GM18951 (cell line): ENCODE measurements at regions not wholly inside any gene's neighbourhood (a gene's known extent, or its start where the extent isn't known, plus 50 kb on each side); places are given as distances from the start of the nearest gene placed in this dataset.

Experiments
- POLR2A ChIP-seq: IDR thresholded peaks from 4 replicates; pipeline ENCODE4 v1.6.1; 2011; ENCODE audit warnings: mild to moderate bottlenecking; ENCODE audit not compliant: insufficient read length, insufficient read depth; ENCODE audit errors: extremely low read depth
- in situ Hi-C: fragments of 300-500 bp; cut with MboI; formaldehyde crosslinking; loops from one replicate; pipeline ENCODE4 v1.12.0; 2022; ENCODE audit warnings: low sequenced_read_pairs, mixed read lengths, inconsistent platforms; ENCODE audit not compliant: unreplicated experiment

DNA sequence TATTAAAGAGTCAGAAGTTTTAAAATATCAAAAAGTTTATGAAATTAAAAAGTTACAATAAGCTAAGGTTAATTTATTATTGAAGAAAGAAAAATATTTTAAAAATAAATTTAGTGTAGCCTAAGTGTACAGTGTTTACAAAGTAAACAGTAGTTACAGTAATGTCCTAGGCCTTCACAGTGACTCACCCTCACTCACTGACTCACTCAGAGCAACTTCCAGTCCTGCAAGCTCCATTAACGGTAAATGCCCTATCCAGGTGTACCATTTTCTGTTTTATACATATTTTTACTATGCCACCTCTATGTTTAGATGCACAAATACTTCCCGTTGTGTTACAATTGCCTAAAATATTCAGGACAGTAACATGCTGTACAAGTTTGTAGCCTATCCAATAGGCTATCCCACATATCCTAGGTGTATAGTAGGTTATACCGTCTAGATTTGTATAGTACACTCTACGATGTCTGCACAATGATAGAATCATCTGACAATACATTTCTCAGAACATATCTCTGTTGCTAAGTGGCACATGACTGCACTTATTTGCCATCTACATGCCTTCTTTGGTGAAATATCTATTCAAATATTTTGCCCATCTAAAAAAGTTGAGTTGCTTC is 67.2 kb upstream of the WSB1 start:
- in situ Hi-C loops = loop anchor here (25.0 kb wide), 1 partner anchor 361 kb away; no protein-coding TSS in a partner anchor

DNA sequence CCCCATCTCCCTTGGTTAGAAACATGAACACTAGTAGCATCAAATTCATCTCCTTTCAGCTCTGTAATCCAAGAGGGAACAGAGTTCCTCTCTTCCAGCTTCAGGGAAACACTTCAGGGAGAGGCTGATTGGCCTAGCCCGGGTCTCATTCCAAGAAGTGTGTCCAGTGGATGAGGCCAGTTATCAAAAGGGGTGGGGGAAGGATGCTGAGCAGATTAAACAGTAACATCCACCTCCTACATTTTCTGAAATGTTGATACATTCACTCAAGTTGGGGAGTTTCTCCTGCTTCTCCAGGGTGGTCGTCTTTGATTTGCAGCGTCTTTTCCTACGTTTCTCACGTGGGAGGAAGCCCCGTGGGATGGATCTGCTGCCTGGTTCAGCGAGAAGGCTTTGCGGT is 62.9 kb upstream of the WSB1 start:
- TF ChIP-seq POLR2A = no peak
- in situ Hi-C loops = loop anchor here (10.0 to 25.0 kb wide), 2 partner anchors 104 to 356 kb away; no protein-coding TSS in a partner anchor

More for the DNA sequence above, 67.2 kb upstream of the WSB1 start:
- no peak for TF ChIP-seq POLR2A

DNA sequence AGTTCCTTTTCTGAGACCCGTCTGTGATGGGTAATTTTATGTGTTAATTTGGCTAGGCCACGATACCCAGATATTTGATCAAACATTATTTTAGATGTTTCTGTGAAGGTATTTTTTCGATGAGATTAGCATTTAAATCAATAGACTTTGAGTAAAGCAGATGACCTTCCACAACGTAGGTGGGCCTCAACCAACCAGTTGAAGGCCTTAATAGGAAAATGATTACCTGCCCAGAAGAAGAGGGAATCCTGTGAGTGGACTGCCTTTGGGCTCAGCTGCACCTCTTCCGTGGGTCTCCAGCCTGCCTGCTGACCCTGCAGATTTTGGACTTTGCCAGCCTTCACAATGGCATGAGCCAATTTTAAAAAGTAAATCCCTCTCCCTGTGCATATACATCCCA is 61.6 kb upstream of the WSB1 start:
- in situ Hi-C loops = loop anchor here (10.0 to 25.0 kb wide), 2 partner anchors 102 to 355 kb away; no protein-coding TSS in a partner anchor

DNA sequence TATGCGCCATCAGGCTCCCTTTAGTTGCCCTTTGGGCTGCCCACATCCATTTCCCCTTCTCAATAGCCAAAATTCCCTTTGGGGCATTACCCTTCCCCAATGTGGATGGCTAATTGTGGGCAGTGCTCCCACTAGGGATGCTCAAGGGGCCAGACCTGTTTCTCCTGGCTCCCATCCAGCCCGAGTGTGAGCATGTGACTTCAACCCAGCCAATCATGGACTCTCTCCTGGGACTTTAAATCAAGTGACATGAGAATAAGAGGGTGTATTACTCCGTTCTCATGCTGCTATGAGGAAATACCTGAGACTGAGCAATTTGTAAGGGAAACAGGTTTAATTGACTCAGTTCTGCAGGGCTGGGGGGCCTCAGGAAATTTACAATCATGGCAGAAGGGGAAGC is 60.9 kb upstream of the WSB1 start:
- in situ Hi-C loops = loop anchor here (10.0 to 25.0 kb wide), 2 partner anchors 102 to 354 kb away; no protein-coding TSS in a partner anchor
- TF ChIP-seq POLR2A = no peak

More for the DNA sequence above, 61.6 kb upstream of the WSB1 start:
- TF ChIP-seq POLR2A = no peak

DNA sequence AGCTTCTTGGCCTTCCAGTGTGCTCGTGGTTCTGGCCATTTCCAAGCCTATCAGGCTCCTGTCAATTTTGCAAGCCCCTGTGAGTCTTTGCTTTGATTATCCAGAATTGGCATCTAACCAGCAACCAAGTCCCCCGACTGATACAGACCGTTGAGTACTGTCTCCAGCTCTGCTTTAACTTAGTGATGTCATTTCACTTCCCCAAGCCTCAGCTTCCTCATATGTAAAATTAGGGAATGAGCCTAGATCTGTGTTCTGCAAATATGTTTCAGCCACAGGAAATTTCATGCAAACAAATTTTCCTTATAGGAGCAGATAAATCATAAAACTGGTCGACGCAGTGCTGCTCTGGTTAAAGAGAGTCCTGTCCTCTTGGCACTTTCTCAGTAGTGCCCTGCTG is 60.1 kb upstream of the WSB1 start:
- no peak for TF ChIP-seq POLR2A
- in situ Hi-C loops = loop anchor here (10.0 to 25.0 kb wide), 2 partner anchors 101 to 354 kb away; no protein-coding TSS in a partner anchor

DNA sequence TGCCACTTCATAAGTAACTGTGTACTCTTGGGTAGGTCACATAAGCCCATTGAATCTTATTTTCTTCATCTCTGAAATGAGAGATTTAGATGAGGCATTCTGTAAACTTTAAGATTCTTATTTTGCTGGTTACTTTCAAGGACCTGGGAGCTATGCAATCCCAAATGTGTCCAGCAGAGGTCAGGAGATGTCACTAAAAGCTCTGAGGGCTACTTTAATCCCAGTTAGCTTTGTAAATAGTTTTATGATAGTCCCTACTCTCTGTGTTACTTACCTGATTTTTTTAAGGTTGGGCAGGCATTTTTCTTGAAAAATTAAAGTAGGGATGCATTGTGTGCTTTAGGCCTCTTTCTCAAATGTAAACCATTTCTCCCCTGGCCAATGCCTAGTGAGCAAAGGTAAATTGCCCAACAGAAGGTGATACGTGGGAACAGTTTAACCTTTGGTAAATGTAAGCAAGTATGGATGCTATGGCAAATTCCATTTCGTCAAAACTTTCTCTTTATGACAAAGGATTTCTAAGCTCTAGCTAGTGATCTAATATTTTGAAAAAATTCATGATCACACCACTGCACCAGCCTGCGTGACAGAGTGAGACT is 57.1 kb upstream of the WSB1 start:
- in situ Hi-C loops = loop anchor here (10.0 to 25.0 kb wide), 2 partner anchors 98 to 350 kb away; no protein-coding TSS in a partner anchor

DNA sequence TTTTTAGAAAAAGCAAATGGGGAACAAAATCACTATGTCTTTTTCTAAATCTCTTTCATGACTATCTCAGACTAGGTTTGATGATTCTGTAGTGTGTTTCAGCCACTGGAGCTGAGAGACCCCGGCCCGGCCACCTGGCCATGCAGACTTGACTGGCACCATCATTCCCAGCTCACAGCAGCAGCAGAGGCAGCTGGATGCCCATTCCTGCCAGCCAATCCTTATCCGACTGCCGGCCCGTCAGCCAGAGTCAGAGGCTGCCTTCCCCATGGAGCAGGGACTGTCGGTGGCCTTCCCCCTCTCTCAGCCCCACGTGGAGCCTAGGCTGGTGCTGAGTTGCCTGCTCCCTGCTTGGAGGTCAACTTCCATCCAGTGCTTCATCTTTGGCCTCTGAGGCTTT is 56.0 kb upstream of the WSB1 start:
- in situ Hi-C loops = loop anchor here (10.0 to 25.0 kb wide), 2 partner anchors 97 to 349 kb away; no protein-coding TSS in a partner anchor

More for the DNA sequence above, 57.1 kb upstream of the WSB1 start:
- no peak for TF ChIP-seq POLR2A

GRCh38 chr17:27239046-27239445 is 54.9 kb upstream of the WSB1 start:
- in situ Hi-C loops = loop anchor here (10.0 to 25.0 kb wide), 2 partner anchors 96 to 348 kb away; no protein-coding TSS in a partner anchor
- TF ChIP-seq POLR2A = no peak

More for the DNA sequence above, 56.0 kb upstream of the WSB1 start:
- TF ChIP-seq POLR2A = no peak

DNA sequence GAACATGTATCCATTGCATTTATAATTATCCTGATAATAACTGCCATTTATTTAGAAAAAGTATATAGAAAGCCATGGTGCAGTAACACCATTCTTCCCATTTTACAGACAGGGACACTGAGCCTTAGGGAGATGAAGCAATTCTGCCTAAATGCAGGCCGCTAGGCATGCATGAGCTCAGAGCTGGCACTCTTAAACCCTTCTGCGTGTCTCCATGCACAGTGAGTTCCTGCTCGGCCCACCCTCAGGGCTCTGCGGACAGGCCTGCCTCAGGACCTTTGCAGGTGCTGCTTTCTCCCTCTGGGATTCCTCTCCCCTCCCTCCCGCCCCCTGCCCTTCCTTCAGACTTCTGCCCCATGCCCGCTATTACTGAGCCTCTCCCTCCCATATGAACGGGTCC is 54.3 kb upstream of the WSB1 start:
- in situ Hi-C loops = loop anchor here (10.0 to 25.0 kb wide), 2 partner anchors 95 to 348 kb away; no protein-coding TSS in a partner anchor
- no peak for TF ChIP-seq POLR2A

GRCh38 chr17:27240086-27240801 is 53.7 kb upstream of the WSB1 start:
- in situ Hi-C loops = loop anchor here (25.0 kb wide), 1 partner anchor 347 kb away; no protein-coding TSS in a partner anchor
- TF ChIP-seq POLR2A = no peak

- in situ Hi-C loops = loop anchor here (25.0 kb wide), 1 partner anchor 347 kb away; no protein-coding TSS in a partner anchor
- TF ChIP-seq POLR2A = no peak
Observed at GRCh38 chr17:27240802-27241155, 53.1 kb upstream of the WSB1 start.

DNA sequence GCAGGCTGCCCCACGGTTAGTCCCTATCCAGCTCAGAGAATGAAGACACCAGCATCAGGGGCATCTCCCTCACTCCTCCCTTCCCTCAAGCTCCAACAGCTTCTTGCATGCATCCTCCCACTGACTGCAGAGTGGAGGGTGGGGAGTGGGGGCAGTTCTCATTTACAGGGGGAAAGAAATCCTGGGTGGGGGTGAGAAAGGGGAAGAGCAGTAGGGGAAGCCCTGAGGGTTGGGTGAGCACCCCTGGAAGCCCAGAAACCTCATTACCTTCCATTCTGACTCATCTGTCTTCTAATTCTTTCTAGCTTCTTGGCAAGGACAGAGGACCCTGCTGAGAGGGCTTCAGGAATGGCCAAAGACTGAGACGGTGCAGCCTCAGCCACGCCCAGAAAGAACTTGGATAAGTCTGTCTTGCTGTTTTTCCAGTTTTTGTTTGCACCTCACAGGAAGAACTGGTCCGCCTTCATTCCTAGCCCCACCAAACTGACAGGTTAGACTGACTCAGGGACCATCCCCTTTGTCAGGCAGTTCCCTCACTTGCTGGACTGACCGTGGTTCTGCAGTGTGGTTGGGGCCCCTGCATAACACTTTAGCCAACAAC is 52.5 kb upstream of the WSB1 start:
- in situ Hi-C loops = loop anchor here (25.0 kb wide), 1 partner anchor 346 kb away; no protein-coding TSS in a partner anchor
- no peak for TF ChIP-seq POLR2A
